PC-9 (cell line): ENCODE measurements at regions not wholly inside any gene's neighbourhood (a gene's known extent, or its start where the extent isn't known, plus 50 kb on each side); places are given as distances from the start of the nearest gene placed in this dataset.

Source experiments
- BruUV-seq: library from RNA; stranded (reverse); fragments of 400-500 nt; replicated peaks from 2 replicates; lab custom pipeline; 2021; lab: Mats Ljungman, UMichigan
- CTCF ChIA-PET: fragments of 300-600 bp; sonication (Branson Sonifier 250); formaldehyde crosslinking; loops from one replicate; lab custom pipeline; 2022; ENCODE audit warnings: antibody characterized with exemption; lab: Charles Lee
- POLR2A ChIA-PET: fragments of 300-600 bp; sonication (Branson Sonifier 250); formaldehyde crosslinking; loops from one replicate; lab custom pipeline; 2022; ENCODE audit warnings: antibody characterized with exemption; ENCODE audit not compliant: unreplicated experiment; lab: Charles Lee
- DNase-seq, 2 experiments: peaks; one replicate each; pipeline versions ENCODE4 v3.0.0 to v3.0.0-alpha.2; 2015 to 2022; ENCODE audit warnings: mixed read lengths in 1 of 2
- H2AFZ ChIP-seq: fragments of 200-600 bp; sonication (generic); 2 replicates; pipeline ENCODE4 v1.8.1; 2017; ENCODE audit warnings: antibody characterized with exemption
- H3F3A ChIP-seq: fragments of 200-600 bp; sonication (generic); 2 replicates; pipeline ENCODE4 v1.8.1; 2017; ENCODE audit warnings: antibody characterized with exemption, mild to moderate bottlenecking, low read depth; ENCODE audit not compliant: insufficient read depth
- H3K27ac ChIP-seq: fragments of 200-600 bp; sonication (generic); 2 replicates; pipeline ENCODE4 v1.6.1; 2016; ENCODE audit warnings: mixed run types
- H3K27me3 ChIP-seq: fragments of 200-600 bp; sonication (generic); 2 replicates; pipeline ENCODE4 v1.6.1; 2016; ENCODE audit warnings: low read depth, mixed run types; ENCODE audit not compliant: insufficient read depth
- H3K36me3 ChIP-seq: fragments of 200-600 bp; sonication (generic); 2 replicates; pipeline ENCODE4 v1.6.1; 2016; ENCODE audit warnings: low read depth, mixed run types
- H3K4me1 ChIP-seq: fragments of 200-600 bp; sonication (generic); replicated peaks from 2 replicates; pipeline ENCODE4 v1.6.1; 2016; ENCODE audit warnings: mixed run types; ENCODE audit not compliant: insufficient read depth
- H3K4me2 ChIP-seq: fragments of 200-600 bp; sonication (generic); 2 replicates; pipeline ENCODE4 v1.6.1; 2017; ENCODE audit warnings: mixed run types
- H3K4me3 ChIP-seq: fragments of 200-600 bp; sonication (generic); 2 replicates; pipeline ENCODE4 v1.6.1; 2016; ENCODE audit warnings: mixed run types
- H3K79me2 ChIP-seq: fragments of 200-600 bp; sonication (generic); 2 replicates; pipeline ENCODE4 v1.6.1; 2017; ENCODE audit warnings: low read depth, mixed run types
- H3K9me2 ChIP-seq: fragments of 200-600 bp; sonication (generic); 2 replicates; pipeline ENCODE4 v1.8.1; 2017; ENCODE audit warnings: mild to moderate bottlenecking; ENCODE audit not compliant: insufficient read depth
- H3K9me3 ChIP-seq: fragments of 200-600 bp; sonication (generic); 2 replicates; pipeline ENCODE4 v1.8.1; 2016; ENCODE audit warnings: low read depth; ENCODE audit not compliant: insufficient read depth
- H4K20me1 ChIP-seq: fragments of 200-600 bp; sonication (generic); 2 replicates; pipeline ENCODE4 v1.8.1; 2017; ENCODE audit not compliant: insufficient read depth
- CTCF ChIP-seq: fragments of 200-600 bp; sonication (generic); conservative IDR thresholded peaks from 2 replicates; pipeline ENCODE4 v1.6.1; 2017; ENCODE audit warnings: mixed run types, antibody characterized with exemption, mild to moderate bottlenecking, moderate library complexity
- EZH2 ChIP-seq: fragments of 200-600 bp; sonication (generic); IDR thresholded peaks from 2 replicates; pipeline ENCODE4 v1.8.0; 2017; ENCODE audit warnings: antibody characterized with exemption, low read depth
- intact Hi-C: fragments of 100-400 bp; cut with micrococcal nuclease; formaldehyde crosslinking; loops from one replicate; pipeline ENCODE4 v1.10.0; 2022; ENCODE audit not compliant: unreplicated experiment

DNA sequence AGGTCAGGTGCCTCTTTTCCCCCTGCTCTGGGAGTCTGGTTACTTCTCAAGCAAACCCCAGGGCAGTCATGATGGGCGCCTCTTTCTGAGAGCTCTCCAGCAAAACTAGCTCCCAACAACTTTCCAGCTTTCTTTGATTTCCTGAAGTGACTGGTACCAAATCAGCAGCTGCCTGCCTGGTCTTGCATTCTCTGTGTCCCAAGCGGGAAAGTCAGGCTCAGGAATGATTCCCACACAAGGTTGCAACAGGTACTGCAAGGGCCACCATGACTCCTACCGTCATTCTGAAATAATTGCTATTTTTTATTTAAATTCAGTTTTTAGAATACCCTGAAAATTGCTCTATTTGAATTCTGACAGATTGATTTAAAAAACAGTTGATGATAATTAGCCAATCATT, 658.7 kb downstream of the SQOR start:
- intact Hi-C loops: no loop called here
- Histone ChIP-seq H3K4me3 (no peak overlapping the region), H3K9me3 (no peaks in the 10 kb centered on the region), H3K27me3 (no peaks in the 10 kb centered on the region), H3F3A (no peaks in the 10 kb centered on the region), H3K36me3 (no peaks in the 10 kb centered on the region), H4K20me1 (no peaks in the 10 kb centered on the region), H3K4me1 (no peaks in the 10 kb centered on the region), H3K27ac (no peak overlapping the region), H3K9me2 (no peaks in the 10 kb centered on the region), H3K79me2 (no peaks in the 10 kb centered on the region), H3K4me2 (no peak overlapping the region), H2AFZ (no peak overlapping the region)
- POLR2A ChIA-PET: no interaction called here
- no peak for TF ChIP-seq EZH2
- no peak for TF ChIP-seq CTCF
- no TSS peak for BruUV-seq
- CTCF ChIA-PET: no interaction called here
- no peak for DNase-seq

- H3K4me1 ChIP-seq: no peaks in the 10 kb centered on the region
- no peak overlapping the region for H3K27ac ChIP-seq
- no TSS peak for BruUV-seq
- CTCF ChIA-PET: no interaction called here
- H3K4me3 ChIP-seq: no peak overlapping the region
- DNase-seq: no peak
- no peaks in the 10 kb centered on the region for H3K79me2 ChIP-seq
- POLR2A ChIA-PET: no interaction called here
- H3K9me2 ChIP-seq: no peaks in the 10 kb centered on the region
- H3K27me3 ChIP-seq: no peaks in the 10 kb centered on the region
- no peaks in the 10 kb centered on the region for H3K36me3 ChIP-seq
- no peak overlapping the region for H2AFZ ChIP-seq
- no peak overlapping the region for H3K4me2 ChIP-seq
- no peaks in the 10 kb centered on the region for H3F3A ChIP-seq
- TF ChIP-seq CTCF (no peak), EZH2 (no peak)
- intact Hi-C loops: no loop called here
- H4K20me1 ChIP-seq: no peaks in the 10 kb centered on the region
- no peaks in the 10 kb centered on the region for H3K9me3 ChIP-seq
Observed at GRCh38 chr15:46296002-46296401, 661.2 kb downstream of the SQOR start.

GRCh38 chr15:46296797-46297196, 662.0 kb downstream of the SQOR start:
- ChIA-PET CTCF (no interaction called here), POLR2A (no interaction called here)
- Histone ChIP-seq H3K4me1 (no peaks in the 10 kb centered on the region), H3K79me2 (no peaks in the 10 kb centered on the region), H2AFZ (no peak overlapping the region), H3K9me3 (no peaks in the 10 kb centered on the region), H4K20me1 (no peaks in the 10 kb centered on the region), H3K4me3 (no peak overlapping the region), H3K36me3 (no peaks in the 10 kb centered on the region), H3K4me2 (no peak overlapping the region), H3K9me2 (no peaks in the 10 kb centered on the region), H3K27ac (no peak overlapping the region), H3K27me3 (no peaks in the 10 kb centered on the region), H3F3A (no peaks in the 10 kb centered on the region)
- no peak for DNase-seq
- TF ChIP-seq CTCF (no peak), EZH2 (no peak)
- BruUV-seq: no TSS peak
- intact Hi-C loops: no loop called here
